GM12878 (cell line): ENCODE measurements at regions not wholly inside any gene's neighbourhood (a gene's known extent, or its start where the extent isn't known, plus 50 kb on each side); places are given as distances from the start of the nearest gene placed in this dataset.

Source experiments
- ATAC-seq: fragments of 200-7000 bp; cut with Tn5 transposase; 3 replicates; pipeline ENCODE4 v1.9.1; 2020; ENCODE audit warnings: mild to moderate bottlenecking, moderate library complexity
- BruUV-seq: library from RNA; stranded (reverse); fragments of 400-500 nt; replicated peaks from 2 replicates; lab custom pipeline; 2021; lab: Mats Ljungman, UMichigan
- CTCF ChIA-PET: fragments of 300-600 bp; sonication (Branson Sonifier 250); formaldehyde crosslinking; extraction: SDS; loops from one replicate; lab custom pipeline; 2021; ENCODE audit warnings: inconsistent platforms; lab: Yijun Ruan, JAX
- POLR2A ChIA-PET: fragments of 350-600 bp; formaldehyde crosslinking; extraction: SDS; loops from one replicate; lab custom pipeline; 2021; ENCODE audit warnings: inconsistent platforms; lab: Charles Lee
- RAD21 ChIA-PET: fragments of 300-600 bp; sonication (Branson Sonifier 250); formaldehyde crosslinking; loops from one replicate; lab custom pipeline; 2023; ENCODE audit warnings: antibody characterized with exemption; ENCODE audit not compliant: unreplicated experiment; lab: Charles Lee
- SMC1A ChIA-PET: fragments of 300-600 bp; sonication (Branson Sonifier 250); formaldehyde crosslinking; loops from one replicate; lab custom pipeline; 2023; ENCODE audit not compliant: unreplicated experiment, uncharacterized antibody; lab: Charles Lee
- DNase-seq: peaks from one replicate; pipeline ENCODE4 v3.0.0-alpha.2; 2011; ENCODE audit warnings: low read depth, low spot score
- FAIRE-seq: peaks from 3 replicates; lab custom pipeline; 2011; peaks lifted over from hg19 to GRCh38; lab: Jason Lieb, UNC
- H2AFZ ChIP-seq: 2 replicates; pipeline ENCODE4 v1.6.0; 2011; ENCODE audit warnings: low read depth, low read length, control low read depth; ENCODE audit not compliant: control insufficient read depth
- H3K27ac ChIP-seq: 2 replicates; pipeline ENCODE4 v1.5.1; 2011; ENCODE audit warnings: control low read depth; ENCODE audit not compliant: control insufficient read depth, insufficient read depth
- H3K27me3 ChIP-seq, 2 experiments: replicated peaks in 1 of 2; 2 replicates each; pipeline versions ENCODE4 v1.6.0 to v1.6.1; 2011; ENCODE audit warnings: low read length in 1 of 2; ENCODE audit not compliant: control insufficient read depth in 2 of 2, insufficient read depth in 2 of 2
- H3K36me3 ChIP-seq, 2 experiments: 2 replicates each; pipeline ENCODE4 v1.5.1; 2011; ENCODE audit warnings: low read length in 1 of 2; ENCODE audit not compliant: control insufficient read depth in 2 of 2, insufficient read depth in 2 of 2
- H3K4me1 ChIP-seq: 2 replicates; pipeline ENCODE4 v1.6.1; 2011; ENCODE audit warnings: mild to moderate bottlenecking, low read length, moderate library complexity, mixed read lengths; ENCODE audit not compliant: control insufficient read depth, insufficient read depth
- H3K4me2 ChIP-seq: 2 replicates; pipeline ENCODE4 v1.6.0; 2011; ENCODE audit warnings: control low read depth; ENCODE audit not compliant: control insufficient read depth, insufficient read depth
- H3K4me3 ChIP-seq: fragments of 200-600 bp; sonication (generic); 2 replicates; pipeline ENCODE4 v1.5.1; 2016
- H3K79me2 ChIP-seq: 2 replicates; pipeline ENCODE4 v1.6.0; 2011; ENCODE audit warnings: low read length; ENCODE audit not compliant: control insufficient read depth, insufficient read depth
- H3K9ac ChIP-seq: 2 replicates; pipeline ENCODE4 v1.8.0; 2011; ENCODE audit warnings: low read length, control low read depth, mixed read lengths; ENCODE audit not compliant: control insufficient read depth, insufficient read depth
- H3K9me3 ChIP-seq: replicated peaks from 3 replicates; pipeline ENCODE4 v1.5.1; 2011; ENCODE audit warnings: mild to moderate bottlenecking, low read length; ENCODE audit not compliant: control insufficient read depth, insufficient read depth
- H4K20me1 ChIP-seq: 2 replicates; pipeline ENCODE4 v1.6.0; 2011; ENCODE audit not compliant: control insufficient read depth, insufficient read depth
- ASH2L ChIP-seq: fragments of 300-600, 200-600 bp; sonication (generic); IDR thresholded peaks from 2 replicates; pipeline ENCODE4 v1.6.1; 2017; ENCODE audit warnings: low read depth, mild to moderate bottlenecking, borderline replicate concordance
- BACH1 ChIP-seq: fragments of 450-650 bp; IDR thresholded peaks from 2 replicates; pipeline ENCODE4 v1.6.1; 2017; ENCODE audit warnings: mild to moderate bottlenecking, borderline replicate concordance
- BHLHE40 ChIP-seq, 2 experiments: fragments of 450-650 bp in 1 of 2; IDR thresholded peaks; 2 replicates each; pipeline ENCODE4 v1.6.1; 2011 to 2017; ENCODE audit warnings: low read depth in 2 of 2, borderline replicate concordance in 1 of 2, improper control_type of control experiment in 1 of 2, low read length in 1 of 2, mild to moderate bottlenecking in 1 of 2
- BRCA1 ChIP-seq: IDR thresholded peaks from 2 replicates; pipeline ENCODE4 v1.6.1; 2011; ENCODE audit warnings: low read depth, low read length, improper control_type of control experiment
- ETV6 ChIP-seq, 2 experiments: fragments of 450-650 bp in 1 of 2; IDR thresholded peaks in 1 of 2; conservative IDR thresholded peaks in 1 of 2; 2 replicates each; pipeline ENCODE4 v1.6.1; 2014; ENCODE audit warnings: antibody characterized with exemption in 1 of 2, borderline replicate concordance in 1 of 2, low read depth in 1 of 2, mild to moderate bottlenecking in 1 of 2, moderate library complexity in 1 of 2
- HDAC2 ChIP-seq: fragments of 200-600 bp; sonication (generic); IDR thresholded peaks from 2 replicates; pipeline ENCODE4 v1.6.1; 2017
- MAX ChIP-seq: IDR thresholded peaks from 2 replicates; pipeline ENCODE4 v1.6.1; 2012; ENCODE audit warnings: low read depth, low read length, improper control_type of control experiment
- MEF2B ChIP-seq: fragments of 450-650 bp; IDR thresholded peaks from 2 replicates; pipeline ENCODE4 v1.6.1; 2018; ENCODE audit warnings: mild to moderate bottlenecking, moderate library complexity; ENCODE audit not compliant: partially characterized antibody, poor library complexity, severe bottlenecking
- MXI1 ChIP-seq: fragments of 150-350 bp; IDR thresholded peaks from 2 replicates; pipeline ENCODE4 v1.6.1; 2011; ENCODE audit warnings: low read depth, mild to moderate bottlenecking, inconsistent platforms, low read length, improper control_type of control experiment
- NKRF ChIP-seq: fragments of 450-650 bp; conservative IDR thresholded peaks from 2 replicates; pipeline ENCODE4 v1.6.1; 2017; ENCODE audit warnings: mild to moderate bottlenecking, moderate library complexity
- POU2F2 ChIP-seq: IDR thresholded peaks from 3 replicates; pipeline ENCODE4 v1.6.1; 2011; ENCODE audit warnings: low read depth, mild to moderate bottlenecking, low read length, borderline replicate concordance
- RELA ChIP-seq: fragments of 450-650 bp; IDR thresholded peaks from 2 replicates; pipeline ENCODE4 v1.8.0; 2014; ENCODE audit warnings: borderline replicate concordance; ENCODE audit not compliant: partially characterized antibody
- RUNX3 ChIP-seq: IDR thresholded peaks from 2 replicates; pipeline ENCODE4 v1.6.1; 2012; ENCODE audit warnings: low read length, inconsistent platforms
- STAT3 ChIP-seq: IDR thresholded peaks from 2 replicates; pipeline ENCODE4 v1.6.1; 2011; ENCODE audit warnings: low read depth, low read length, improper control_type of control experiment
- TAF1 ChIP-seq: IDR thresholded peaks from 2 replicates; pipeline ENCODE4 v1.6.1; 2011; ENCODE audit warnings: mild to moderate bottlenecking, low read depth, low read length, borderline replicate concordance
- YBX1 ChIP-seq: fragments of 450-650 bp; IDR thresholded peaks from 2 replicates; pipeline ENCODE4 v1.6.1; 2016; ENCODE audit warnings: antibody characterized with exemption
- WGBS: methylation state at CpG from one replicate; pipeline ENCODE4 v1.1.6; 2016; ENCODE audit warnings: low lambda C conversion rate; ENCODE audit not compliant: insufficient replicate concordance, insufficient coverage; ENCODE audit errors: missing lambda C conversion rate; 5-methylcytosine and 5-hydroxymethylcytosine counted together
- in situ Hi-C: fragments of 300-500 bp; cut with MboI; formaldehyde crosslinking; loops from 9 replicates; pipeline ENCODE4 v1.14.3; 2018; ENCODE audit warnings: mixed read lengths
- intact Hi-C: fragments of 100-400 bp; cut with micrococcal nuclease; formaldehyde crosslinking; loops from one replicate; pipeline ENCODE4 v1.14.2; 2022; ENCODE audit not compliant: unreplicated experiment
- TF ChIP-seq, protein P1 (sequence below): IDR thresholded peaks from 2 replicates; pipeline ENCODE4 v1.6.1; 2012; ENCODE audit warnings: low read length, inconsistent platforms

- 0% methylated on average over 1 of the region's 1 CpG for WGBS
- ATAC-seq (no peak), DNase-seq (no peak), FAIRE-seq (no peak)
- Histone ChIP-seq H4K20me1 (no peaks in the 10 kb centered on the region), H3K79me2 (no peaks in the 10 kb centered on the region), H3K9ac (no peak overlapping the region), H3K4me2 (no peak overlapping the region), H3K36me3 (no peaks in the 10 kb centered on the region), H2AFZ (no peak overlapping the region), H3K27ac (no peak overlapping the region), H3K27me3 (peaks cover 0 to 4% of the 10 kb centered on the region in 2 experiments; a peak in 2 of 4 replicates), H3K9me3 (no peaks in the 10 kb centered on the region), H3K4me3 (no peak overlapping the region), H3K4me1 (no peaks in the 10 kb centered on the region)
- TF ChIP-seq YBX1 (no peak), RUNX3 (no peak), MEF2B (no peak), ETV6 (conservative IDR thresholded peaks at IDR 0.05 in 1 of 2, IDR thresholded peaks at IDR 0.05 in 1 of 2; ENCODE audit: borderline replicate concordance in 1 of 2, low read depth in 1 of 2) (no peak), STAT3 (no peak), ASH2L (no peak), BACH1 (no peak)
- SMC1A ChIA-PET, result no interaction called here
- RAD21 ChIA-PET, result no interaction called here
- CTCF ChIA-PET, result no interaction called here
- intact Hi-C loops, result no loop called here
- no TSS peak for BruUV-seq
- in situ Hi-C loops, result no loop called here
- POLR2A ChIA-PET, result no interaction called here
Measured at GRCh38 chr21:36608897-36609225, 90.1 kb upstream of the SIM2 start.

DNA sequence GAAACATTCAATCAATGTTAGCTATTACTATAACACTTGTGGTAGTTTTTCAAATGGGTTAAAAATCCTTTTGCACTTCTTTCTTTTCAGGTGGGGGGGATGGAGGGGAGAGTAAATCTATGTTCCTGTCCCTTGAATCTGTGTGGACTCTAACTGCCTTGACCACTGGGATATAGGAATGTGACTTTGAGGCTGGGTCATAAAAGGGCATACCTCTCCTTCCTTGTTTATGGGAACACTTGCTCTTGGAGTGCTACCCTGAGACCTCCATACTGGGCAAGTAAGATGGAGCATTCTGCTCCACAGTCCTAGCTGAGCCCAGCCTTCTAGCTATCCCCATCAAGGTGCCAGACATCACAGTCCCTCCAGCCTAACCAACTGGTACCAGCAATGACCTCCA is 89.3 kb upstream of the SIM2 start:
- Histone ChIP-seq H3K27me3 (peaks cover 0 to 4% of the 10 kb centered on the region in 2 experiments; a peak in 2 of 4 replicates), H3K4me1 (no peaks in the 10 kb centered on the region), H3K27ac (no peak overlapping the region), H3K9me3 (no peaks in the 10 kb centered on the region), H2AFZ (no peak overlapping the region), H3K4me3 (no peak overlapping the region), H4K20me1 (no peaks in the 10 kb centered on the region), H3K9ac (no peak overlapping the region), H3K79me2 (no peaks in the 10 kb centered on the region), H3K36me3 (no peaks in the 10 kb centered on the region), H3K4me2 (no peak overlapping the region)
- ChIA-PET CTCF (interaction anchor here (0.6 to 1.6 kb wide), 2 partner anchors 19 to 393 kb away, joined by 3 read pairs; no protein-coding TSS in a partner anchor), RAD21 (interaction anchor here (0.6 kb wide), 1 partner anchor 20 kb away, joined by 3 read pairs; no protein-coding TSS in a partner anchor), SMC1A (no interaction called here), POLR2A (no interaction called here)
- intact Hi-C loops, result no loop called here
- DNase-seq (no peak), FAIRE-seq (no peak), ATAC-seq (no peak)
- in situ Hi-C loops, result no loop called here
- BruUV-seq, result no TSS peak
- TF ChIP-seq POU2F2 (no peak), HDAC2 (no peak), TAF1 (no peak), MAX (no peak), BRCA1 (no peak), MXI1 (no peak), NKRF (no peak), RELA (no peak), BHLHE40 (IDR thresholded peaks at IDR 0.05; ENCODE audit: borderline replicate concordance in 1 of 2, low read depth in 2 of 2, low read length in 1 of 2) (no peak)
- TF ChIP-seq, protein P1, sequence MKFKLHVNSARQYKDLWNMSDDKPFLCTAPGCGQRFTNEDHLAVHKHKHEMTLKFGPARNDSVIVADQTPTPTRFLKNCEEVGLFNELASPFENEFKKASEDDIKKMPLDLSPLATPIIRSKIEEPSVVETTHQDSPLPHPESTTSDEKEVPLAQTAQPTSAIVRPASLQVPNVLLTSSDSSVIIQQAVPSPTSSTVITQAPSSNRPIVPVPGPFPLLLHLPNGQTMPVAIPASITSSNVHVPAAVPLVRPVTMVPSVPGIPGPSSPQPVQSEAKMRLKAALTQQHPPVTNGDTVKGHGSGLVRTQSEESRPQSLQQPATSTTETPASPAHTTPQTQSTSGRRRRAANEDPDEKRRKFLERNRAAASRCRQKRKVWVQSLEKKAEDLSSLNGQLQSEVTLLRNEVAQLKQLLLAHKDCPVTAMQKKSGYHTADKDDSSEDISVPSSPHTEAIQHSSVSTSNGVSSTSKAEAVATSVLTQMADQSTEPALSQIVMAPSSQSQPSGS, result no peak
